Spleen (tissue), 11 donors: ENCODE measurements at regions not wholly inside any gene's neighbourhood (a gene's known extent, or its start where the extent isn't known, plus 50 kb on each side); places are given as distances from the start of the nearest gene placed in this dataset.

Source experiments
- DNase-seq: peaks from one replicate; pipeline ENCODE4 v3.0.0-alpha.2; 2020
- H3K27ac ChIP-seq, 8 donors: fragments of 200-600 bp; sonication (generic) in 7 of 8; 1 replicate in 4 of 8; 2 replicates in 4 of 8; pipeline versions ENCODE4 v1.5.0 to v1.8.0; 2016 to 2021; ENCODE audit warnings: inconsistent platforms in 4 of 8, mild to moderate bottlenecking in 4 of 8, moderate library complexity in 1 of 8
- H3K27me3 ChIP-seq, 7 donors: fragments of 200-600 bp; sonication (generic) in 6 of 7; replicated peaks in 1 of 7; 1 replicate in 4 of 7; 2 replicates in 3 of 7; pipeline versions ENCODE4 v1.5.0 to v1.8.0; 2016 to 2021; ENCODE audit warnings: inconsistent platforms in 3 of 7, mild to moderate bottlenecking in 1 of 7
- H3K36me3 ChIP-seq, 6 donors: fragments of 200-600 bp; sonication (generic) in 5 of 6; 1 replicate in 4 of 6; 2 replicates in 2 of 6; pipeline versions ENCODE4 v1.5.0 to v1.8.0; 2016 to 2021; ENCODE audit warnings: inconsistent platforms in 2 of 6
- H3K4me1 ChIP-seq, 6 donors: fragments of 200-600 bp; sonication (generic) in 5 of 6; 1 replicate in 3 of 6; 2 replicates in 3 of 6; pipeline versions ENCODE4 v1.5.0 to v1.8.0; 2016 to 2021; ENCODE audit warnings: inconsistent platforms in 3 of 6
- H3K4me3 ChIP-seq, 8 donors: fragments of 200-600 bp; sonication (generic) in 7 of 8; 1 replicate in 4 of 8; 2 replicates in 4 of 8; pipeline versions ENCODE4 v1.5.0 to v1.8.0; 2016 to 2021; ENCODE audit warnings: inconsistent platforms in 4 of 8, mild to moderate bottlenecking in 4 of 8, moderate library complexity in 2 of 8
- H3K9me3 ChIP-seq, 8 donors: fragments of 200-600 bp; sonication (generic) in 7 of 8; 1 replicate in 4 of 8; 2 replicates in 4 of 8; pipeline versions ENCODE4 v1.5.0 to v1.8.0; 2016 to 2021; ENCODE audit warnings: inconsistent platforms in 4 of 8
- POLR2A ChIP-seq, 3 donors: fragments of 450-650 bp; IDR thresholded peaks; one replicate each; pipeline ENCODE4 v1.5.1; 2017; ENCODE audit warnings: antibody characterized with exemption in 3 of 3, mild to moderate bottlenecking in 1 of 3
- POLR2AphosphoS5 ChIP-seq, 3 donors: sonication (generic); formaldehyde crosslinking; IDR thresholded peaks; one replicate each; pipeline ENCODE4 v1.5.1; 2017; ENCODE audit warnings: antibody characterized with exemption in 3 of 3
- WGBS, 5 donors: extraction: QIAGEN DNeasy Blood & Tissue Kit in 3 of 5; methylation state at CpG; one replicate each; pipeline versions ENCODE4 v1.1.5 to v1.1.7; 2013 to 2018; 5-methylcytosine and 5-hydroxymethylcytosine counted together
- intact Hi-C: fragments of 100-400 bp; cut with DNase I; formaldehyde crosslinking; loops from one replicate; pipeline ENCODE4 v1.15.0; 2023; ENCODE audit warnings: low total_unique reads
- TF ChIP-seq, protein P1 (sequence below), 11 experiments: fragments of 200-600 bp in 7 of 11; fragments of 450-650 bp in 4 of 11; sonication (generic) in 4 of 11; IDR thresholded peaks in 8 of 11; conservative IDR thresholded peaks in 3 of 11; 1 replicate in 7 of 11; 2 replicates in 4 of 11; pipeline versions ENCODE4 v1.4.0 to v1.8.0; 2016 to 2021; ENCODE audit warnings: antibody characterized with exemption in 11 of 11, inconsistent platforms in 4 of 11, mild to moderate bottlenecking in 1 of 11
- donor health status: healthy with polysubstance abuse.
- donor health status: DM: no; HTN: no; CAD: no; lungs with moderate emphysema.
- donor health status: DM: no; HTN: no; CAD: no.
- donor health status: Bipolar disorder and iron deficiency.
- donor health status: healthy.
- donor health status: DM: no; HTN: no; CAD: no.
- donor health status: DM: yes; HTN: yes; CAD: no.

DNA sequence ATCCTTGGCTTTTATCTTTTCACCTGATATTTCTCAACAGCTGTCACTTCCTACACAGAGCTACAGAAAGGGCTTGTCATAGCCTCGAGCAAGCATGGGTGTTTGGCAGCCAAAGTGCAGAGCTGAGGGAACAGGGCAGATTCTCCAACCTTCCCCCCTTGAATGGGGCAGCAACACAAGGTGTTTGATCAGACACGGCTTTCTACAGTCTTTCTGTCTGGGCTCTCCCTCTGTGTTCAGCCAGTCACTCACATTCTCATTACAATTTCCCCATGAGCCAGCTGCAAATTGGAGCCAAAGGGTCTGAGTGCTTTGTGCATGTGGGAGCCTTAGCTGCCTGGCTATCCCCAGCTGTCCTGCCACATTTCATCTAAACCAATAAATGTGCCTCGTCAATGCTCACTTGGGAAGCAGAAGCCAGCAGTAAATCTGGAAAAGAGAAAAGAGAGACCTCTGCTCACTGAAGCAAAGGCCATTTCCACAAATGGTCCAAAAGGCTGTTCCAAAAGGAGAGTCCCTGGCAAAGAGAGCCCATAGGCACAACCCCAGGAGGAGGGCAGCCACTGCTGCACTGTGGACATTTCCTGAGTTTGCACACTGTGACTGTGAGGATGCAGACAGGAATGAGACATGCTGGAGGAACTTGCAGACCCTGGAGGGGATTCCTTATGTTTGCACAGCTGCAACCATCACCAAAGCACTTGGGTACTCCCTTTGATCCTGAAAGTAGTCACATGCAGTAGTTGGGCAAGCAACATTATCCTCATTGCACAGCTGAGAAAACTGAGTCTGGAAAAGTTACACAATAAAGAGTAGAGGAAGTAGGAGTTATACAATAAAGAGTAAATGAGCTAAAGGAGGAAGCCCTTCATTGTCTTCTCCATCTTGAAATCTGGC lies 186.8 kb downstream of the FAM181B start:
- WGBS, 5 donors = 21 to 26% (median 22%) methylated on average over 3 of the region's 3 CpGs
- no peak for DNase-seq
- no peaks in the 10 kb centered on the region for H3K27me3 ChIP-seq
- peaks cover 0 to 7% (median 3%) of the 10 kb centered on the region in 8 donors for H3K9me3 ChIP-seq
- no peak overlapping the region for H3K4me3 ChIP-seq
- intact Hi-C loops = no loop called here
- TF ChIP-seq POLR2AphosphoS5 (IDR thresholded peaks at IDR 0.05) (no peak), POLR2A (IDR thresholded peaks at IDR 0.05) (no peak)
- TF ChIP-seq, protein P1, sequence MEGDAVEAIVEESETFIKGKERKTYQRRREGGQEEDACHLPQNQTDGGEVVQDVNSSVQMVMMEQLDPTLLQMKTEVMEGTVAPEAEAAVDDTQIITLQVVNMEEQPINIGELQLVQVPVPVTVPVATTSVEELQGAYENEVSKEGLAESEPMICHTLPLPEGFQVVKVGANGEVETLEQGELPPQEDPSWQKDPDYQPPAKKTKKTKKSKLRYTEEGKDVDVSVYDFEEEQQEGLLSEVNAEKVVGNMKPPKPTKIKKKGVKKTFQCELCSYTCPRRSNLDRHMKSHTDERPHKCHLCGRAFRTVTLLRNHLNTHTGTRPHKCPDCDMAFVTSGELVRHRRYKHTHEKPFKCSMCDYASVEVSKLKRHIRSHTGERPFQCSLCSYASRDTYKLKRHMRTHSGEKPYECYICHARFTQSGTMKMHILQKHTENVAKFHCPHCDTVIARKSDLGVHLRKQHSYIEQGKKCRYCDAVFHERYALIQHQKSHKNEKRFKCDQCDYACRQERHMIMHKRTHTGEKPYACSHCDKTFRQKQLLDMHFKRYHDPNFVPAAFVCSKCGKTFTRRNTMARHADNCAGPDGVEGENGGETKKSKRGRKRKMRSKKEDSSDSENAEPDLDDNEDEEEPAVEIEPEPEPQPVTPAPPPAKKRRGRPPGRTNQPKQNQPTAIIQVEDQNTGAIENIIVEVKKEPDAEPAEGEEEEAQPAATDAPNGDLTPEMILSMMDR (IDR thresholded peaks at IDR 0.05 in 8 of 11, conservative IDR thresholded peaks at IDR 0.05 in 3 of 11) = no peak
- peaks cover 0 to 22% (median 5%) of the 10 kb centered on the region in 6 donors for H3K4me1 ChIP-seq
- H3K27ac ChIP-seq = no peak overlapping the region
- H3K36me3 ChIP-seq = no peaks in the 10 kb centered on the region

DNA sequence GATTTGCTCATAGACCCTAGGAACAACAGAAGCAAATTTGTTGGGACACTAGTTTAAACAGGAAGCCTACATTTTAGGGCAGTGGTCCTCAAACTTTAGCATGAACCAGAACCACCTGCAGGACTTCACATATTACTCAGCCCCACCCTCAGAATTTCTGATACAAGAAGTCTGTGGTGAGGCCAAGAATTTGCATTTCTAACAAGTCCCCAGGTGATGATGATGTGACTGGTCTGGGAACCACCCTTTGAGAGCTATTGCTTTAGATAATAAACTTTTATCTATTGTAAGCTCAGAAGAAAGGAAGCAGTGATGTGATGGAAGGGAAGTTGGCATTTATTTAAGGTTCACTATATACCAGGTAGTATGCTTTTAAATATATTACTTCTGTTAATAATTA lies 194.0 kb downstream of the FAM181B start:
- Histone ChIP-seq H3K4me1 (peaks cover 0 to 15% (median 3%) of the 10 kb centered on the region in 6 donors), H3K27ac (no peak overlapping the region), H3K27me3 (no peaks in the 10 kb centered on the region), H3K36me3 (no peaks in the 10 kb centered on the region), H3K9me3 (no peaks in the 10 kb centered on the region), H3K4me3 (no peak overlapping the region)
- no peak for DNase-seq
- intact Hi-C loops = no loop called here
- no peak for TF ChIP-seq POLR2AphosphoS5 (IDR thresholded peaks at IDR 0.05)

DNA sequence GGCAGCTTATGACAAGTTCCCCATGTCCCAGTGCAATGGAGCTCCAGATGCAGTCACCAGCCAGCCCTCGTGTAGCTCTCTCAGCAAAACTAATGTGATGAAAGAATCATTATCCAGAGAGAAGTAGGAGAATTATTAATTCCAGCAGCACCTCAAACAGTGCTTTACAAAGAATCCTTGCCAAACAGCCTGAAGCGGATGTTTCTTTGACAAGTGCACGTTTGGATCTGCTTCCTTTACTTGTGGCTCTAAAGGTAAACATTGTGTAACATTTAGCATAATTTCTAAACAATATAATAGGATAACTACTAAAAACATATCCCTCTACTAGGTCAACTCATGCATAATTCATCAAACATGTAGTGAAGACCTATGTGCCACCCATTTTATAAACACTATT lies 197.0 kb downstream of the FAM181B start:
- intact Hi-C loops = no loop called here
- no peak for TF ChIP-seq POLR2AphosphoS5 (IDR thresholded peaks at IDR 0.05)
- no peak for TF ChIP-seq POLR2A (IDR thresholded peaks at IDR 0.05)
- TF ChIP-seq, protein P1 (IDR thresholded peaks at IDR 0.05 in 8 of 11, conservative IDR thresholded peaks at IDR 0.05 in 3 of 11) = no peak

DNA sequence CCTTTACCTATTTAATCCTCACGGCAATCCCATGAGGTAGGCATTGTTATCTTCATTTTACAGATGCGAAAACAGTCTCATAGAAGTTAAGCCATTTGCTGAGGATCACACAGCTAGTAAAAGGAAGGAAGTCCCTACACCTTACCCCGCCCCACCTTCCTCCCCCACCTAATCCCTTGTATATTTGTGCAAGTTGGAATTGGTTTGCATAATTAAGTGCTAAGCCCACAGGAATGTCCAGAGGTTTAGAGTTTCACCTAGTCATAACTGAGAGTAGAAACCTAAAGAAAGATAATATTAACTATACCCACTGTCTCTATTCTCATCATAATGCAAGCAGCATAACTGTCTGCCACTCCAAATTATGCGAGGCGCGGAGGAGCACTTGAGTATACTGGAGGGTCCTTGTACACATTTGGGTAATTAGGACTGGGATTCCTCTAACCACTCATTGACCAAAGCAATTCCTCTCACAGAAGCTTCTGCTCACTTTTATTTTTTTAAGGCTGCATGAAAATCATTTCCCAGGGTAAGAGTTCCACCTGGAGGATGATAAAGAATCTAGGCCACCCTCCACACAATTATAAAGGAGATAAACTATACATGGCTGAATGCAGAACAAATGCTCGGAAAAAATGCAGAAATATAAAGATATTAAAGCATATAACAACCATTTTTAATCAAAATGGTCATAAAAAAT lies 199.9 kb downstream of the FAM181B start:
- intact Hi-C loops = no loop called here
- Histone ChIP-seq H3K4me3 (no peak overlapping the region), H3K27me3 (no peaks in the 10 kb centered on the region), H3K36me3 (no peaks in the 10 kb centered on the region), H3K4me1 (no peaks in the 10 kb centered on the region), H3K27ac (no peak overlapping the region), H3K9me3 (no peaks in the 10 kb centered on the region)
- DNase-seq = no peak
- 82 to 88% (median 84%) methylated on average over 7 of the region's 7 CpGs for WGBS, 5 donors
- no peak for TF ChIP-seq POLR2AphosphoS5 (IDR thresholded peaks at IDR 0.05)
- TF ChIP-seq POLR2A (IDR thresholded peaks at IDR 0.05) = no peak
- TF ChIP-seq, protein P1 (IDR thresholded peaks at IDR 0.05 in 8 of 11, conservative IDR thresholded peaks at IDR 0.05 in 3 of 11) = no peak

More for the DNA sequence above, 197.0 kb downstream of the FAM181B start:
- 75 to 91% (median 81%) methylated on average over 3 of the region's 3 CpGs for WGBS, 5 donors
- Histone ChIP-seq H3K9me3 (no peaks in the 10 kb centered on the region), H3K27me3 (no peaks in the 10 kb centered on the region), H3K4me3 (no peak overlapping the region), H3K27ac (no peak overlapping the region), H3K4me1 (peaks cover 0 to 4% (median 0%) of the 10 kb centered on the region in 6 donors), H3K36me3 (no peaks in the 10 kb centered on the region)
- no peak for DNase-seq
